ENCODE measurements at regions not wholly inside any gene's neighbourhood (a gene's known extent, or its start where the extent isn't known, plus 50 kb on each side); places are given as distances from the start of the nearest gene placed in this dataset.

DNA sequence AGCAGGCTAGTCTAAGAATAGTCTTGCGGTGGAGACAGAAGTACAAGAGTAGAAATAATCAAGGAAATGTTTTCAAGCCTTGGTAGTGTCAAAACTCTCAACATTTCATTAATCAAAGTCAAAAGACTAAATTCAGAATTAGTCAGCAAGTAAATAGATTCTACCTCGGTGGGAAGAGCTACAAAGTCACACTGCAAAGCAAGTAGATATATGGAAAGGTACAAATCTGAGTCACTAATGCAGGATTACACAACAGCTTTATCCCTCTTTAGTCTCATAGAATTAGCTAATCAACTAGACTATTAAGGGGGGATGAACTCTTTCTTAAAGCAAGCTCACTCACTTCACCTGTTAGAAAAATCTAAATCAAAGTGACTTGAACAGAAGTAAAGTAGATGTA is 568.7 kb upstream of the CNTNAP5 start:
- no peak for DNase-seq (ENCODE audit: extremely low spot score)
- ChIA-PET CTCF (no interaction called here), POLR2A (no interaction called here)
- TF ChIP-seq L3MBTL2 (conservative IDR thresholded peaks at IDR 0.05) (no peak), ELF4 (IDR thresholded peaks at IDR 0.05) (no peak), FOXM1 (IDR thresholded peaks at IDR 0.05; ENCODE audit: borderline replicate concordance) (no peak)

- CTCF ChIA-PET = no interaction called here
- no peak for TF ChIP-seq LEF1 (IDR thresholded peaks at IDR 0.05; ENCODE audit: borderline replicate concordance)
- no peak for TF ChIP-seq TARDBP (IDR thresholded peaks at IDR 0.05)
- TF ChIP-seq ZNF384 (IDR thresholded peaks at IDR 0.05) = no peak
- TF ChIP-seq NFRKB (IDR thresholded peaks at IDR 0.05) = no peak
- TF ChIP-seq HDGF (IDR thresholded peaks at IDR 0.05; ENCODE audit: borderline replicate concordance) = no peak
- no peak for TF ChIP-seq PKNOX1 (IDR thresholded peaks at IDR 0.05)
- no peak for TF ChIP-seq ARNT (IDR thresholded peaks at IDR 0.05)
- TF ChIP-seq FOXM1 (IDR thresholded peaks at IDR 0.05; ENCODE audit: borderline replicate concordance) = no peak
- no peak for TF ChIP-seq BHLHE40 (IDR thresholded peaks at IDR 0.05; ENCODE audit: borderline replicate concordance)
- TF ChIP-seq CTBP1 (IDR thresholded peaks at IDR 0.05; ENCODE audit: borderline replicate concordance) = no peak
- no peak for TF ChIP-seq ELF4 (IDR thresholded peaks at IDR 0.05)
- no peak for TF ChIP-seq FOXA1 (IDR thresholded peaks at IDR 0.05)
- no peak for TF ChIP-seq L3MBTL2 (conservative IDR thresholded peaks at IDR 0.05)
- no peak for DNase-seq (ENCODE audit: extremely low spot score)
- POLR2A ChIA-PET = no interaction called here
Measured at GRCh38 chr2:123463886-123464285, 561.2 kb upstream of the CNTNAP5 start.

GRCh38 chr2:123468071-123468470 is 557.0 kb upstream of the CNTNAP5 start:
- DNase-seq (ENCODE audit: extremely low spot score) = no peak
- TF ChIP-seq HDGF (IDR thresholded peaks at IDR 0.05; ENCODE audit: borderline replicate concordance) (no peak), SUZ12 (IDR thresholded peaks at IDR 0.05) (no peak), NFRKB (IDR thresholded peaks at IDR 0.05) (no peak), PKNOX1 (IDR thresholded peaks at IDR 0.05) (no peak), SP1 (IDR thresholded peaks at IDR 0.05) (no peak), CTBP1 (IDR thresholded peaks at IDR 0.05; ENCODE audit: borderline replicate concordance) (no peak), FOXK2 (IDR thresholded peaks at IDR 0.05) (no peak), FOXA1 (IDR thresholded peaks at IDR 0.05) (no peak), BHLHE40 (IDR thresholded peaks at IDR 0.05; ENCODE audit: borderline replicate concordance) (no peak), ARNT (IDR thresholded peaks at IDR 0.05) (no peak), L3MBTL2 (conservative IDR thresholded peaks at IDR 0.05) (no peak), ZNF384 (IDR thresholded peaks at IDR 0.05) (no peak), FOXM1 (IDR thresholded peaks at IDR 0.05; ENCODE audit: borderline replicate concordance) (no peak), ELF4 (IDR thresholded peaks at IDR 0.05) (no peak), TARDBP (IDR thresholded peaks at IDR 0.05) (no peak)
- ChIA-PET POLR2A (no interaction called here), CTCF (no interaction called here)

- DNase-seq (ENCODE audit: extremely low spot score) = no peak
- ChIA-PET POLR2A (no interaction called here), CTCF (no interaction called here)
- TF ChIP-seq SUZ12 (IDR thresholded peaks at IDR 0.05) = no peak
- TF ChIP-seq FOXM1 (IDR thresholded peaks at IDR 0.05; ENCODE audit: borderline replicate concordance) = no peak
- no peak for TF ChIP-seq ELF4 (IDR thresholded peaks at IDR 0.05)
- no peak for TF ChIP-seq HDGF (IDR thresholded peaks at IDR 0.05; ENCODE audit: borderline replicate concordance)
- TF ChIP-seq BHLHE40 (IDR thresholded peaks at IDR 0.05; ENCODE audit: borderline replicate concordance) = no peak
- no peak for TF ChIP-seq SP1 (IDR thresholded peaks at IDR 0.05)
- TF ChIP-seq FOXK2 (IDR thresholded peaks at IDR 0.05) = no peak
- TF ChIP-seq ARNT (IDR thresholded peaks at IDR 0.05) = no peak
- TF ChIP-seq ZNF384 (IDR thresholded peaks at IDR 0.05) = no peak
- no peak for TF ChIP-seq CTBP1 (IDR thresholded peaks at IDR 0.05; ENCODE audit: borderline replicate concordance)
- no peak for TF ChIP-seq TARDBP (IDR thresholded peaks at IDR 0.05)
Measured at GRCh38 chr2:123481406-123481805, 543.7 kb upstream of the CNTNAP5 start.

GRCh38 chr2:123485056-123485455 is 540.0 kb upstream of the CNTNAP5 start:
- no peak for TF ChIP-seq L3MBTL2 (conservative IDR thresholded peaks at IDR 0.05)
- no peak for TF ChIP-seq CTBP1 (IDR thresholded peaks at IDR 0.05; ENCODE audit: borderline replicate concordance)
- TF ChIP-seq NFRKB (IDR thresholded peaks at IDR 0.05) = no peak
- no peak for TF ChIP-seq FOXM1 (IDR thresholded peaks at IDR 0.05; ENCODE audit: borderline replicate concordance)
- TF ChIP-seq ARNT (IDR thresholded peaks at IDR 0.05) = no peak
- no peak for TF ChIP-seq SUZ12 (IDR thresholded peaks at IDR 0.05)
- TF ChIP-seq BHLHE40 (IDR thresholded peaks at IDR 0.05; ENCODE audit: borderline replicate concordance) = no peak
- TF ChIP-seq FOXA1 (IDR thresholded peaks at IDR 0.05) = no peak
- TF ChIP-seq PKNOX1 (IDR thresholded peaks at IDR 0.05) = no peak
- DNase-seq (ENCODE audit: extremely low spot score) = no peak
- POLR2A ChIA-PET = no interaction called here
- CTCF ChIA-PET = no interaction called here

- no peak for DNase-seq (ENCODE audit: extremely low spot score)
- no peak for TF ChIP-seq L3MBTL2 (conservative IDR thresholded peaks at IDR 0.05)
- no peak for TF ChIP-seq LEF1 (IDR thresholded peaks at IDR 0.05; ENCODE audit: borderline replicate concordance)
- CTCF ChIA-PET = no interaction called here
- POLR2A ChIA-PET = no interaction called here
Measured at GRCh38 chr2:123493687-123494086, 531.4 kb upstream of the CNTNAP5 start.

GRCh38 chr2:123495241-123495640 is 529.8 kb upstream of the CNTNAP5 start:
- ChIA-PET POLR2A (no interaction called here), CTCF (no interaction called here)
- DNase-seq (ENCODE audit: extremely low spot score) = no peak
- no peak for TF ChIP-seq FOXK2 (IDR thresholded peaks at IDR 0.05)
